Fibroblast of mammary gland (primary cell): ENCODE measurements at regions not wholly inside any gene's neighbourhood (a gene's known extent, or its start where the extent isn't known, plus 50 kb on each side); places are given as distances from the start of the nearest gene placed in this dataset.
A peak's percentile ranks its signal among the peaks of the same experiment; 100 is the strongest.

ENCODE experiments used
- DNase-seq: peaks from one replicate; pipeline ENCODE4 v3.0.0-alpha.2; 2010; ENCODE audit warnings: low read depth
- H3K4me3 ChIP-seq: 2 replicates; pipeline ENCODE4 v1.5.1; 2011; ENCODE audit warnings: low read depth, mild to moderate bottlenecking, low read length, moderate library complexity; ENCODE audit not compliant: control insufficient read depth
- CTCF ChIP-seq: conservative IDR thresholded peaks from 2 replicates; pipeline ENCODE4 v1.5.1; 2011; ENCODE audit warnings: low read depth, low read length, inconsistent platforms; ENCODE audit not compliant: control insufficient read depth, insufficient read depth

GRCh38 chr3:130841357-130841756, 52.5 kb upstream of the ATP2C1 start:
- H3K4me3 ChIP-seq, result no peak overlapping the region
- peak; percentile 2 for DNase-seq
- TF ChIP-seq CTCF, result no peak

- no peak for DNase-seq
- no peak overlapping the region for H3K4me3 ChIP-seq
- no peak for TF ChIP-seq CTCF
Measured at GRCh38 chr3:130843441-130843840, 50.4 kb upstream of the ATP2C1 start.
